ENCODE measurements at regions not wholly inside any gene's neighbourhood (a gene's known extent, or its start where the extent isn't known, plus 50 kb on each side); places are given as distances from the start of the nearest gene placed in this dataset.

DNA sequence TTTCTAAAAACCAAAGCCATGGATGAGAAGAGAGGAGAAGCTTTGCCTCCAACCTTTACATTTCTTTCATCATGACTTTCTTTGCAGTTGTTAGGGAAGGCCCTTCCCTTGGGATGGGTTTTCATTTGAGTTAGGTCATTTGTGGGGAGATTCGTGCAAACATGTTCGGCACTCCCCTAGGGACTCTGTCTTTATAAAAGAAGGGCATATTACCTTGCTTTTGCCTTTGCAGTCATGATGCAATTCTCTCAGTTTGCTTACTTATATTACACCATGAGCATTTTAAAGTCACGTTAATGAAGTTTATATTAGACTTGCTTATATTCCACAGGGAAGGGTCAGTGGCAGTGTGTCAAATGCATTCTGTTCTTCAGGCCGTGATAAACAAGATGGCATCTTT, 289.3 kb upstream of the WWC1 start:
- H3K36me3 ChIP-seq (ENCODE audit: control insufficient read depth in 2 of 2, insufficient read depth in 2 of 2, low read length in 2 of 2), result no peaks in the 10 kb centered on the region
- H3K27me3 ChIP-seq (ENCODE audit: control insufficient read depth in 2 of 2, insufficient read depth in 2 of 2, low read length in 2 of 2), result no peaks in the 10 kb centered on the region
- no peak overlapping the region for H3K9ac ChIP-seq (ENCODE audit: low read depth in 1 of 2, low read length in 2 of 2)
- H3K9me3 ChIP-seq (ENCODE audit: control insufficient read depth in 2 of 2, low read length in 2 of 2), result no peaks in the 10 kb centered on the region
- no peak overlapping the region for H3K4me3 ChIP-seq (ENCODE audit: low read length in 2 of 2)
- H3K27ac ChIP-seq (ENCODE audit: low read depth in 2 of 2, low read length in 2 of 2), result no peak overlapping the region
- H3K4me1 ChIP-seq (ENCODE audit: control insufficient read depth in 2 of 2, insufficient read depth in 2 of 2, low read length in 2 of 2), result no peaks in the 10 kb centered on the region

DNA sequence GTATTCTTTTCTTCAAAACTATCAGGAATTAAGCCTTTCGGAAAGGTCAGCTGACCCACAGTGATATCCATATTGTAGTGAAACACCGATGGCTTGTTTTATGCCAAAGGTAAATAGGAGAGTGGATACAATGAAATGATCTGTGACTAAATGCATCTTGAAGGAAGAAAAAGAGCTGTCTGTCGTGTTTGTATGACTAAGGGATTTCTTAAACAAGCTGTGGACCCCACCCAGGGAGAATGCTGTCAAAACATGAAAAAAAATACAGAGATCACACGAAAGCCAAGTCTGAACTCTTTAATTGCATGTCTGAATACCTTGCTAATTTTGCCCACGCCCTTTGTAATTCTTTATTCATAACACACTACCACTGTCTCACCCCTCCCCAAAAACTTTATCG, 286.4 kb upstream of the WWC1 start:
- no peaks in the 10 kb centered on the region for H3K27me3 ChIP-seq (ENCODE audit: control insufficient read depth in 2 of 2, insufficient read depth in 2 of 2, low read length in 2 of 2)
- no peak overlapping the region for H3K27ac ChIP-seq (ENCODE audit: low read depth in 2 of 2, low read length in 2 of 2)
- H3K9me3 ChIP-seq (ENCODE audit: control insufficient read depth in 2 of 2, low read length in 2 of 2), result no peaks in the 10 kb centered on the region
- H3K4me3 ChIP-seq (ENCODE audit: low read length in 2 of 2), result no peak overlapping the region
- H3K9ac ChIP-seq (ENCODE audit: low read depth in 1 of 2, low read length in 2 of 2), result no peak overlapping the region
- no peaks in the 10 kb centered on the region for H3K36me3 ChIP-seq (ENCODE audit: control insufficient read depth in 2 of 2, insufficient read depth in 2 of 2, low read length in 2 of 2)
- H3K4me1 ChIP-seq (ENCODE audit: control insufficient read depth in 2 of 2, insufficient read depth in 2 of 2, low read length in 2 of 2), result no peaks in the 10 kb centered on the region

GRCh38 chr5:168005936-168006335, 285.5 kb upstream of the WWC1 start:
- H3K9me3 ChIP-seq (ENCODE audit: control insufficient read depth in 2 of 2, low read length in 2 of 2), result no peaks in the 10 kb centered on the region
- H3K27me3 ChIP-seq (ENCODE audit: control insufficient read depth in 2 of 2, insufficient read depth in 2 of 2, low read length in 2 of 2), result no peaks in the 10 kb centered on the region
- H3K27ac ChIP-seq (ENCODE audit: low read depth in 2 of 2, low read length in 2 of 2), result no peak overlapping the region
- no peak overlapping the region for H3K4me3 ChIP-seq (ENCODE audit: low read length in 2 of 2)
- H3K9ac ChIP-seq (ENCODE audit: low read depth in 1 of 2, low read length in 2 of 2), result no peak overlapping the region
- no peaks in the 10 kb centered on the region for H3K36me3 ChIP-seq (ENCODE audit: control insufficient read depth in 2 of 2, insufficient read depth in 2 of 2, low read length in 2 of 2)
- no peaks in the 10 kb centered on the region for H3K4me1 ChIP-seq (ENCODE audit: control insufficient read depth in 2 of 2, insufficient read depth in 2 of 2, low read length in 2 of 2)

DNA sequence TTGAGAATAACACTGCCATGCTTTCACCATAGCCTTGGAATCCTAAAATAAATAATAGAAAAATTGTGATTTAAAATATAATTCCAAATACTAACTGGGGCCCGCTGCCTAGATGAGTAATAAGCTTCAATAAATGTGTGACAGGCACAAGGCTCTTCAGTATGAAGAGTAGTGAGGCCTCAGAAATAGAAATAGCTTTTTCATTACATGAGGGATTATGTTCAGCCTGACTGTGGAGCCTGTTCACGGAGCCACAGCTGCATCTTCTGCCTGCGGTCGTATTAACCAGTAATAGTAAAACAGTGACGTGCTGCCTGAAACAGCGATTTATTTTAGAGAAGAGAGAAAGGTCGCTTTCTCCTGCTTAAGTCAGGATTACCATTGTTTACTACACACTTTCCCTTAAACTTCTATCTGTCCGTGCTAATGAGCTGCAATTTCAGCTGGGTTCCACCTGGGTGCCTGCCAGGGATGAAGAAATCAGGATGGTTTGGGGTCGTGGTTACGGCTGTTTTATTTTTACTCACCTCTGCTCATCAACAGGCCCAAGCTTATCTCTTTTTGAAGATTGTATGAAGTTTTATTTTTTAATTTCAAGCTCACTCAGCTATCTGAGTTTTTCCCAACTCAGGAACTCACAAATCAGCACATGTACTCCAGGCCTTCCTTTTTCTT, 284.9 kb upstream of the WWC1 start:
- no peaks in the 10 kb centered on the region for H3K36me3 ChIP-seq (ENCODE audit: control insufficient read depth in 2 of 2, insufficient read depth in 2 of 2, low read length in 2 of 2)
- H3K9ac ChIP-seq (ENCODE audit: low read depth in 1 of 2, low read length in 2 of 2), result no peak overlapping the region
- H3K27ac ChIP-seq (ENCODE audit: low read depth in 2 of 2, low read length in 2 of 2), result no peak overlapping the region

DNA sequence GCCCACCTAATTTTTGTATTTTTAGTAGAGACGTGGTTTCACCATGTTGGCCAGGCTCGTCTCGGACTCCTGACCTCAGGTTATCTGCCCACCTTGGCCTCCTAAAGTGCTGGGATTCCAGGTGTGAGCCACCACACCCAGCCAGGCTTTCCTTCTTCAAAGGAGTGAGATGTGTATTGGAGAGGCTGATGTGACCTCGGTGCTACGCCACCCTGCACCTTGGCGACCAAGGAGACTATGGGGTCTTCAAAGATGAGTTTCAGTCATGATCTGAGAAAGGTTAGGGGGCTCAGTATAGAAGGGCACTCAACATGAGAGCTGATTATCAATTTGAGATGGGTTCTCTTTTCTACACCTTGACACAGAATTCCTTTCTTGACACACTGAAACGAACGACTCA, 284.2 kb upstream of the WWC1 start:
- no peaks in the 10 kb centered on the region for H3K36me3 ChIP-seq (ENCODE audit: control insufficient read depth in 2 of 2, insufficient read depth in 2 of 2, low read length in 2 of 2)
- no peak overlapping the region for H3K4me3 ChIP-seq (ENCODE audit: low read length in 2 of 2)
- no peaks in the 10 kb centered on the region for H3K9me3 ChIP-seq (ENCODE audit: control insufficient read depth in 2 of 2, low read length in 2 of 2)
- no peak overlapping the region for H3K9ac ChIP-seq (ENCODE audit: low read depth in 1 of 2, low read length in 2 of 2)
- H3K27me3 ChIP-seq (ENCODE audit: control insufficient read depth in 2 of 2, insufficient read depth in 2 of 2, low read length in 2 of 2), result no peaks in the 10 kb centered on the region
- H3K4me1 ChIP-seq (ENCODE audit: control insufficient read depth in 2 of 2, insufficient read depth in 2 of 2, low read length in 2 of 2), result no peaks in the 10 kb centered on the region
- no peak overlapping the region for H3K27ac ChIP-seq (ENCODE audit: low read depth in 2 of 2, low read length in 2 of 2)

More for the DNA sequence above, 284.9 kb upstream of the WWC1 start:
- no peak overlapping the region for H3K4me3 ChIP-seq (ENCODE audit: low read length in 2 of 2)
- no peaks in the 10 kb centered on the region for H3K27me3 ChIP-seq (ENCODE audit: control insufficient read depth in 2 of 2, insufficient read depth in 2 of 2, low read length in 2 of 2)
- H3K9me3 ChIP-seq (ENCODE audit: control insufficient read depth in 2 of 2, low read length in 2 of 2), result no peaks in the 10 kb centered on the region
- no peaks in the 10 kb centered on the region for H3K4me1 ChIP-seq (ENCODE audit: control insufficient read depth in 2 of 2, insufficient read depth in 2 of 2, low read length in 2 of 2)

DNA sequence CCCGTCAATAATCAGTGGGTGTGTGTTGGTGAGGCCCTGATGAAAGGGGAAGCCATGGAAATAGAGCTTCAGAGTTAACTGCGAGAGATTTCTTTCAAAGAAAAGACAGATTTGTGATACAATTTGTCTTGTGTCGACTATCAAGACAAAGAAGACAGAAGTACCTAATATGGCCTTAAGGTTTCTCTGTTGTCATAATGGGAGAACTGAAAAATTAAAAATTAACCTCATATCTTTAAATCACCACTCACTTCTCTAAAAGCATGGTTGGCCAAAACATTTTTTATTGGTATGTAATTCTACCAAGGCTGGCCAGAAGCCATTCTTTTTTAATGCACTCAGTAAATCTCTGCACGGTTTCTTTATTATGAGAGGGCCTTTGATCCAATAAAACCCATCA, 282.9 kb upstream of the WWC1 start:
- H3K4me3 ChIP-seq (ENCODE audit: low read length in 2 of 2), result no peak overlapping the region
- no peak overlapping the region for H3K27ac ChIP-seq (ENCODE audit: low read depth in 2 of 2, low read length in 2 of 2)
- no peak overlapping the region for H3K9ac ChIP-seq (ENCODE audit: low read depth in 1 of 2, low read length in 2 of 2)
- H3K27me3 ChIP-seq (ENCODE audit: control insufficient read depth in 2 of 2, insufficient read depth in 2 of 2, low read length in 2 of 2), result no peaks in the 10 kb centered on the region
- no peaks in the 10 kb centered on the region for H3K4me1 ChIP-seq (ENCODE audit: control insufficient read depth in 2 of 2, insufficient read depth in 2 of 2, low read length in 2 of 2)
- no peaks in the 10 kb centered on the region for H3K36me3 ChIP-seq (ENCODE audit: control insufficient read depth in 2 of 2, insufficient read depth in 2 of 2, low read length in 2 of 2)
- no peaks in the 10 kb centered on the region for H3K9me3 ChIP-seq (ENCODE audit: control insufficient read depth in 2 of 2, low read length in 2 of 2)

GRCh38 chr5:168011096-168011495, 280.3 kb upstream of the WWC1 start:
- no peaks in the 10 kb centered on the region for H3K27me3 ChIP-seq (ENCODE audit: control insufficient read depth in 2 of 2, insufficient read depth in 2 of 2, low read length in 2 of 2)
- no peak overlapping the region for H3K4me3 ChIP-seq (ENCODE audit: low read length in 2 of 2)
- no peaks in the 10 kb centered on the region for H3K36me3 ChIP-seq (ENCODE audit: control insufficient read depth in 2 of 2, insufficient read depth in 2 of 2, low read length in 2 of 2)
- no peak overlapping the region for H3K9ac ChIP-seq (ENCODE audit: low read depth in 1 of 2, low read length in 2 of 2)
- H3K27ac ChIP-seq (ENCODE audit: low read depth in 2 of 2, low read length in 2 of 2), result no peak overlapping the region
- H3K4me1 ChIP-seq (ENCODE audit: control insufficient read depth in 2 of 2, insufficient read depth in 2 of 2, low read length in 2 of 2), result no peaks in the 10 kb centered on the region
- no peaks in the 10 kb centered on the region for H3K9me3 ChIP-seq (ENCODE audit: control insufficient read depth in 2 of 2, low read length in 2 of 2)

DNA sequence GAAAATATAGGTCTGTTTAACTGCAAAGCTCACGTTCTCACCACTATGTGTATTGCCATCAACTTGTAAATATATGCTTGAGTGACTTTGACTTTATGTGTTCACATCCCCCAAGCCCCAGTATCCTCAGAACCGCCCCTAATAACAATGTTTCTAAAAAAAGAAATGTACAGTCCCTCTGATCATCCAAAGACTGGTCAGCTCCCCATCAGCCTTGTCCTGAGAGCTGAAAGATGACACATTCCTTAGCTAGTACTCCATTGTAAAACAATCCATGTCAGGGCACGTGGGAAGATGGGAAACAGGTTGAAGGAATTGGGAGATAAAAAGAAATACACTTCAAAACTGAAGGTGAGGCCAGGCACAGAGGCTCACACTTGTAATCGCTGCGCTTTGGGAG, 279.4 kb upstream of the WWC1 start:
- H3K27ac ChIP-seq (ENCODE audit: low read depth in 2 of 2, low read length in 2 of 2), result no peak overlapping the region
- no peaks in the 10 kb centered on the region for H3K36me3 ChIP-seq (ENCODE audit: control insufficient read depth in 2 of 2, insufficient read depth in 2 of 2, low read length in 2 of 2)
- H3K27me3 ChIP-seq (ENCODE audit: control insufficient read depth in 2 of 2, insufficient read depth in 2 of 2, low read length in 2 of 2), result no peaks in the 10 kb centered on the region
- no peaks in the 10 kb centered on the region for H3K9me3 ChIP-seq (ENCODE audit: control insufficient read depth in 2 of 2, low read length in 2 of 2)
- H3K4me3 ChIP-seq (ENCODE audit: low read length in 2 of 2), result no peak overlapping the region
- H3K9ac ChIP-seq (ENCODE audit: low read depth in 1 of 2, low read length in 2 of 2), result no peak overlapping the region
- no peaks in the 10 kb centered on the region for H3K4me1 ChIP-seq (ENCODE audit: control insufficient read depth in 2 of 2, insufficient read depth in 2 of 2, low read length in 2 of 2)

DNA sequence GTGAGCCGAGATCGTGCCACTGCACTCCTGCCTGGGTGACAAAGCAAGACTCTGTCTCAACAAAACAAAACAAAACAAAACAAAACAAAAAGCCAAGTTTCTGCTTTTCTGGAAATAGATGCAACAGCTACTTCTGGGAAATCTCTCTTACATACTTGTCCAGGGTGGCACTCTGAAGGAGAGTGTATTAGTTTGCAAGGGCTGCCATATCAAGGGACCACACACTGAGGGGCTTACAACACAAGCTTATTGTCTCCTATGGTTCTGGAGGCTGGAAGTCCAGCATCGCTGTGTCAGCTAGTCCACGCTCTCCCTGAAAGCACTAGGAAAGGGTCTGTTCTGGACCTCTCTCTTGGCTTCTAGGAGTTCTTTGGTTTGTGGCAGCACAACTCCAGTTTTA, 277.9 kb upstream of the WWC1 start:
- H3K36me3 ChIP-seq (ENCODE audit: control insufficient read depth in 2 of 2, insufficient read depth in 2 of 2, low read length in 2 of 2), result no peaks in the 10 kb centered on the region
- H3K4me1 ChIP-seq (ENCODE audit: control insufficient read depth in 2 of 2, insufficient read depth in 2 of 2, low read length in 2 of 2), result no peaks in the 10 kb centered on the region
- H3K9me3 ChIP-seq (ENCODE audit: control insufficient read depth in 2 of 2, low read length in 2 of 2), result no peaks in the 10 kb centered on the region
- H3K27ac ChIP-seq (ENCODE audit: low read depth in 2 of 2, low read length in 2 of 2), result no peak overlapping the region
- no peaks in the 10 kb centered on the region for H3K27me3 ChIP-seq (ENCODE audit: control insufficient read depth in 2 of 2, insufficient read depth in 2 of 2, low read length in 2 of 2)
- no peak overlapping the region for H3K4me3 ChIP-seq (ENCODE audit: low read length in 2 of 2)
- H3K9ac ChIP-seq (ENCODE audit: low read depth in 1 of 2, low read length in 2 of 2), result no peak overlapping the region

DNA sequence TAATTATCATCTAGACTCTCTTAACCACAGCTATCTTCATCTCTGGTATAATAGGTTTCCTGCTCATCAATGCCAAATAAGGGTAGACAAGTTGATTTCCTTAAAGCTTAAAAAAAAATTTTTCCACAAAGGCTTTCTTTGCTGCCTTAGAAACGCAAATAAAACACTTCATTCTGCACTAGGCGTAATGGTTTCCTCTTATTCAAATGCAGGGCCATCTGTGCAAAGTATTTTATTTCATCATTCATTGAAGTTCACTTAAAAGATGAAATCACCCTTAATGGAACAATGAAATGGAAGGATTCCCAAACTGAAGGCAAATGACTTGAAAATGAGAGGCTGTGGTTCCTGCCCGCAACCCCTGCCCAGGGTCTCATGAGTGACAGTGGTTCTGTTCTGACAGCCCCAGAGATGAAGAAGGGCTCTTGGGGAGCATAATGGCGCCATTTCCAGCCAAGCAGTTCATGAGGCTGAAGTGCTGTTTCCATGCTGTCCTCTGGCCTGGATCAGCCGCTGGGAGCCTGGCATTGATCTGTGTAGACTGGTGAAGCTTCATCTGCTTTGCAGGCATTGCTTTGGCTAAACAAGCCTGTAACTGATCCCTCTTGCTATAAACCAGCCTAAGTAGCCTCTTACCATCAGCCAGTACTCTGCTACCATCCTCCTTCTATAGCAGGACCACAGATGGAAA, 276.9 kb upstream of the WWC1 start:
- no peak overlapping the region for H3K4me3 ChIP-seq (ENCODE audit: low read length in 2 of 2)
- no peak overlapping the region for H3K27ac ChIP-seq (ENCODE audit: low read depth in 2 of 2, low read length in 2 of 2)
- H3K36me3 ChIP-seq (ENCODE audit: control insufficient read depth in 2 of 2, insufficient read depth in 2 of 2, low read length in 2 of 2), result no peaks in the 10 kb centered on the region
- no peaks in the 10 kb centered on the region for H3K27me3 ChIP-seq (ENCODE audit: control insufficient read depth in 2 of 2, insufficient read depth in 2 of 2, low read length in 2 of 2)
- H3K9ac ChIP-seq (ENCODE audit: low read depth in 1 of 2, low read length in 2 of 2), result no peak overlapping the region
- H3K9me3 ChIP-seq (ENCODE audit: control insufficient read depth in 2 of 2, low read length in 2 of 2), result no peaks in the 10 kb centered on the region
- no peaks in the 10 kb centered on the region for H3K4me1 ChIP-seq (ENCODE audit: control insufficient read depth in 2 of 2, insufficient read depth in 2 of 2, low read length in 2 of 2)

Data from mucosa of rectum (tissue), 2 donors.